ENCODE measurements at regions not wholly inside any gene's neighbourhood (a gene's known extent, or its start where the extent isn't known, plus 50 kb on each side); places are given as distances from the start of the nearest gene placed in this dataset.
"Not testable (repeated sequence)": the region's sequence is repeated elsewhere in the genome, so short reads cannot be mapped to it uniquely, and the experiment has no call there.

DNA sequence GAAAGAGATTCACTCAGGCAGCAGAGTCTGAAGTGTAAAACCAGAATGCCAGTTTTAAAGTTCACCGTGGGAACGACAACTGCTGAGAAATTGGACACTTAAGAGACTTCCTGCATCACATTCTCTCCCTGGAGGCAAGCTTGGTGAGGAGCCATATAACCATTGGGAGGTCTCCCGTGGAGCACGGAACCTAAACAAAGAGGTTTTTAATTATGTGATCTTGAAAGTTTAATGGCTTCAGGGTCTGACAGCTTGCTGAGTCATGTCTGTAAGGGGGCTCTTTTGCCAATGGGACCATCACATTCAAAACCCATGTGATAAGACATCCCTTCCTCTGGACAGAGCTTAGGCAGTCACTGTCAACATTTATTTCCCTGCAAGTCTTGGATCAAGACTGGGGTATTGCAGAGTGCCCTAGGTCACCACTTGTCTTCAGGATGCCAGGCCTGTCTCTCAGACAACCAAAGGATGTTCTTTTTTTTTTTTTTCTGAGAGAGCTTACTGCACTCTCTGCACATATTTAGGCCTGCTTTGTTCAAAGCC, 674.4 kb downstream of the TYW1 start:
- Histone ChIP-seq H3K4me3 (ENCODE audit: low read depth, low read length) (no peak overlapping the region), H3K36me3 (replicated peaks) (no peaks in the 10 kb centered on the region), H3K27me3 (replicated peaks) (no peaks in the 10 kb centered on the region), H3K27ac (no peak overlapping the region)
- DNase-seq: no peak
- in situ Hi-C loops (cut with HindIII; ENCODE audit: low pct_ligation_motif_present, low sequenced_read_pairs): no loop called here
- TF ChIP-seq, protein P1, sequence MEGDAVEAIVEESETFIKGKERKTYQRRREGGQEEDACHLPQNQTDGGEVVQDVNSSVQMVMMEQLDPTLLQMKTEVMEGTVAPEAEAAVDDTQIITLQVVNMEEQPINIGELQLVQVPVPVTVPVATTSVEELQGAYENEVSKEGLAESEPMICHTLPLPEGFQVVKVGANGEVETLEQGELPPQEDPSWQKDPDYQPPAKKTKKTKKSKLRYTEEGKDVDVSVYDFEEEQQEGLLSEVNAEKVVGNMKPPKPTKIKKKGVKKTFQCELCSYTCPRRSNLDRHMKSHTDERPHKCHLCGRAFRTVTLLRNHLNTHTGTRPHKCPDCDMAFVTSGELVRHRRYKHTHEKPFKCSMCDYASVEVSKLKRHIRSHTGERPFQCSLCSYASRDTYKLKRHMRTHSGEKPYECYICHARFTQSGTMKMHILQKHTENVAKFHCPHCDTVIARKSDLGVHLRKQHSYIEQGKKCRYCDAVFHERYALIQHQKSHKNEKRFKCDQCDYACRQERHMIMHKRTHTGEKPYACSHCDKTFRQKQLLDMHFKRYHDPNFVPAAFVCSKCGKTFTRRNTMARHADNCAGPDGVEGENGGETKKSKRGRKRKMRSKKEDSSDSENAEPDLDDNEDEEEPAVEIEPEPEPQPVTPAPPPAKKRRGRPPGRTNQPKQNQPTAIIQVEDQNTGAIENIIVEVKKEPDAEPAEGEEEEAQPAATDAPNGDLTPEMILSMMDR (IDR thresholded peaks at IDR 0.05; ENCODE audit: low read depth, low read length, missing control alignments): no peak

DNA sequence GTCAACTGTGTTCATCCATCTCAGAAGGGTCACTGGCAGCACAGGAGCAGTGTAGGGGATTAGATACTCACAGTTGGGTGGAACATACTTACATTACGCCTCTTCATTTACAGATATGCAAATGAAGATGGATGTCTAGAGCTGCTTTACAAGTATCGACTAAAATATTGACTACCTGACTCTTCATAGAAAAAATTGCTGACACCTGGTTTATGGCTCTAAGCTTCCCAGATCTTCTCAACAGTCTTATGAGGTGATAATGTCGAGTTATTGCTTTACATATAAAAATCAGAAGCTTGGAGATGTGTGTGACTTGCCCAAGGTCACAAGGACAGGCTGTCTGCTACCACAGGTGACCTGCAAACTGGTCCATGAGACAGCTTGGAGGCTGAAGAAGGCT, 677.2 kb downstream of the TYW1 start:
- H3K27ac ChIP-seq: no peak overlapping the region
- H3K36me3 ChIP-seq (replicated peaks): no peaks in the 10 kb centered on the region
- no peak for DNase-seq
- H3K4me3 ChIP-seq (ENCODE audit: low read depth, low read length): no peak overlapping the region
- in situ Hi-C loops (cut with HindIII; ENCODE audit: low pct_ligation_motif_present, low sequenced_read_pairs): no loop called here
- H3K27me3 ChIP-seq (replicated peaks): no peaks in the 10 kb centered on the region
- TF ChIP-seq, protein P1 (IDR thresholded peaks at IDR 0.05; ENCODE audit: low read depth, low read length, missing control alignments): no peak

- H3K27me3 ChIP-seq (replicated peaks); H3K27ac ChIP-seq; H3K36me3 ChIP-seq (replicated peaks); in situ Hi-C loops (cut with HindIII; ENCODE audit: low pct_ligation_motif_present, low sequenced_read_pairs); DNase-seq; H3K4me3 ChIP-seq (ENCODE audit: low read depth, low read length): not testable (repeated sequence)
Observed at GRCh38 chr7:67674862-67675261, 678.2 kb downstream of the TYW1 start.

DNA sequence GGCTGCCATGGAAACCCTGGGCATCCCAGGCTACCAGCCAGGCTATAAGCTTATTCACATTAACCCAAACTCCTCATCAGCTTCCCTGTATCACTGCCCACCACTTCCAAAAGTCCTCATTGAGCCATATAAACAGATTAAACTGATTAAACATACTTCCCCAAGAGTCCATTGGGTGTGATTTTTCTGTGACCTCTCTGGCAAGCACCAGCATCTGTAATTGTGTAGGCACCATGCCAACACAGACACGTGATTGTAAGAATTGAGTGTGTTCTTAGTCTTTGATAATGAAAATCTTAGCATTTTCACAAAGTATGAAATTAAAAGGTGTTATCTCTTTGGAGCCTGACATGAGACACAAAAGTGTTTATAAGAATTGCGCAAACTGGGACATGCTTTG, 679.3 kb downstream of the TYW1 start:
- no peak for DNase-seq
- H3K36me3 ChIP-seq (replicated peaks): no peaks in the 10 kb centered on the region
- in situ Hi-C loops (cut with HindIII; ENCODE audit: low pct_ligation_motif_present, low sequenced_read_pairs): no loop called here
- no peak overlapping the region for H3K27ac ChIP-seq
- TF ChIP-seq, protein P1 (IDR thresholded peaks at IDR 0.05; ENCODE audit: low read depth, low read length, missing control alignments): no peak
- H3K27me3 ChIP-seq (replicated peaks): no peaks in the 10 kb centered on the region
- H3K4me3 ChIP-seq (ENCODE audit: low read depth, low read length): no peak overlapping the region

- H3K4me3 ChIP-seq (ENCODE audit: low read depth, low read length): no peak overlapping the region
- H3K27me3 ChIP-seq (replicated peaks): no peaks in the 10 kb centered on the region
- H3K27ac ChIP-seq: no peak overlapping the region
- in situ Hi-C loops (cut with HindIII; ENCODE audit: low pct_ligation_motif_present, low sequenced_read_pairs): no loop called here
- no peak for DNase-seq
- no peaks in the 10 kb centered on the region for H3K36me3 ChIP-seq (replicated peaks)
- TF ChIP-seq, protein P1 (IDR thresholded peaks at IDR 0.05; ENCODE audit: low read depth, low read length, missing control alignments): no peak
Observed at GRCh38 chr7:67678419-67678818, 681.8 kb downstream of the TYW1 start.

DNA sequence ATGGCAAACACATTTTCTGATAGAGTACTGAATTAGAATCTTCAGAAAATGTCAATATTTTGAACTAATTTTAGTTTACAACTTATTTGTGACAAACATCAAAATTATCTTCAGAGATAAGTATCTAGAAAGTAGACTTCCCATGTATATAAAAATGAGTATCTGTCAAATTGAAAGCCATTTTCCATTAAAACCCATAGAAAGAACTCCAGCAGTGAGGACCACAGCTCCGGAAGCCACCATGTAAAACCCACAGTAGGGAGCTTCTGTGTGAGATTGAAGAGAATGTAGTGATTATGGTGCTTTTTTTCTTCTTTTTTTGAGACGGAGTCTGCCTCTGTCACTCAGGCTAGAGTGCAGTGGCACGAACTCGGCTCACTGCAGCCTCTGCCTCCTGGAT, 687.0 kb downstream of the TYW1 start:
- H3K4me3 ChIP-seq (ENCODE audit: low read depth, low read length): no peak overlapping the region
- no peak overlapping the region for H3K27ac ChIP-seq
- H3K27me3 ChIP-seq (replicated peaks): no peaks in the 10 kb centered on the region
- no peaks in the 10 kb centered on the region for H3K36me3 ChIP-seq (replicated peaks)
- TF ChIP-seq, protein P1 (IDR thresholded peaks at IDR 0.05; ENCODE audit: low read depth, low read length, missing control alignments): no peak
- DNase-seq: no peak
- in situ Hi-C loops (cut with HindIII; ENCODE audit: low pct_ligation_motif_present, low sequenced_read_pairs): no loop called here
